DMS79 (cell line): ENCODE measurements at regions not wholly inside any gene's neighbourhood (a gene's known extent, or its start where the extent isn't known, plus 50 kb on each side); places are given as distances from the start of the nearest gene placed in this dataset.
A peak's percentile ranks its signal among the peaks of the same experiment; 100 is the strongest.
"Not testable (repeated sequence)": the region's sequence is repeated elsewhere in the genome, so short reads cannot be mapped to it uniquely, and the experiment has no call there.

ENCODE experiments used
- DNase-seq: peaks from one replicate; lab custom pipeline; 2025; lab: John Stamatoyannopoulos, UW

DNA sequence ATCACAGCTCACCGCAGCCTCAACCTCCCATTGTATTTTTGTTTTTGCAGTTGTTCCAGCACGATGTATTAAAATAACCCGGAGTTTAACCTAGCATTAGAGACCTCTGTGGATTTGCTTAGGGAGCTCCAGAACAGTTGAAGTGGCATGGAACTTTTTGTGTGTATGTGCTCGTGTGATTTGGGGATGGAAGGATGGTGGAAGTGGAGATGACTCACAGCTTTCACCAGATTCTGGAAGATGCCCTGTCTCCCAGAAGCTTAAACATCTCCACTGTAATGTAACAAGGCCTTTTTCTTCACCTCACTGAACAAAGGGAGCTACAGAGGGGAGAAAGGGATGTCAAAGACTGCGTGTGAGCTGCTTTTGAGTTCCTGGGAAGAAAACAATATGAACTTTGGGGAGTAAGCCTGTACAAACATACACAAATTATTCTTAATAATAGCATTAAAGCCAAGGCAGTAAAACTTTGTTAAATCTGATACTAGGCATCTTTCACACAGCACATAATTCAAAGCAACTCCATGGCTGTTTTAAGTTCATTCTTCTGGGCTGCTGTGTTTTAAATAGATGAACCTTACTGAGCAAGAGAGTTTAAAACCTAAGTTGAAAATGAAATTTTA is 226.4 kb downstream of the ADAMTS15 start:
- no peak for DNase-seq

- no peak for DNase-seq
These were observed 227.0 kb downstream of the ADAMTS15 start for GRCh38 chr11:130675371-130675821.

- DNase-seq: no peak
These were observed 227.5 kb downstream of the ADAMTS15 start for GRCh38 chr11:130675917-130676316.

- DNase-seq: no peak
These were observed 229.2 kb downstream of the ADAMTS15 start for GRCh38 chr11:130677486-130678153.

- DNase-seq: no peak
These were observed 230.8 kb downstream of the ADAMTS15 start for GRCh38 chr11:130679247-130679646.

DNA sequence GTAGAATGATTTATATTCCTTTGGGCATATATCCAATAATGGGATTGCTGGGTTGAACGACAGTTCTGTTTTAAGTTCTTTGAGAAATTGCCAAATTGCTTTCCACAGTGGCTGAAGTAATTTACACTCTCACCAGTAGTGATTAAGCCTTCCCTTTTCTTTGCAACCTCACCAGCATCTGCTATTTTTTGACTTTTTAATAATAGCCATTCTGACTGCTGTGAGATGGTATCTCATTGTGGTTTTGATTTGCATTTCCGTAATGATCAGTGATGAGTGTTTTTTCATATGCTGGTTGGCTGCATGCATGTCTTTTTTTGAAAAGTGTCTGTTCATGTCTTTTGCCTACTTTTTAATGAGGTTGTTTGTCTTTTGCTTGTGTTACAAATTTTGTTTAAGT is 233.8 kb downstream of the SNX19 start:
- DNase-seq: not testable (repeated sequence)

- no peak for DNase-seq
These were observed 226.9 kb downstream of the SNX19 start for GRCh38 chr11:130689222-130689908.

- DNase-seq: no peak
These were observed 224.7 kb downstream of the SNX19 start for GRCh38 chr11:130691581-130691980.

GRCh38 chr11:130692220-130692619 is 224.1 kb downstream of the SNX19 start:
- no peak for DNase-seq

- no peak for DNase-seq
These were observed 222.7 kb downstream of the SNX19 start for GRCh38 chr11:130693543-130693942.

- DNase-seq: no peak
These were observed 221.7 kb downstream of the SNX19 start for GRCh38 chr11:130694488-130695045.

GRCh38 chr11:130698174-130698573 is 218.1 kb downstream of the SNX19 start:
- DNase-seq: no peak

DNA sequence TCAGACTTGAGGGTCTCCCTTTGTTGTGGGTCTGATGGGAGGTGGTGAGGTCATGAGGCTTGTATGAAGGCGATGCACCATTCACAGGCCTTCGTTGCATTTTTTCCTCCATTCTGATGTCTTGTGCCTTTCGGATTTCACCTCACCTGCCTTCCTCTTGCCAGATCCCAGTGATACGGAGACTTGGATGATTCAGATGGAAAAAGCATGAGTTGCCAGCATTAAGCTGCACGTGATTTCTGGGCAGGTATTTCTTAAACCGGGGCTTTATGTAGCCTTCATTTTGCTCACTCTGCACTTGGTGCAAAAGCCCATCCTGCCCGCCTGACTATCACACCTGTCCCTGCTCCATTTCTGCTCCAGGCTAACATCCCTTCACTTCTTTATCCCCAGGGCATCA is 216.7 kb downstream of the SNX19 start:
- DNase-seq: no peak

GRCh38 chr11:130700092-130700491 is 216.2 kb downstream of the SNX19 start:
- no peak for DNase-seq

DNA sequence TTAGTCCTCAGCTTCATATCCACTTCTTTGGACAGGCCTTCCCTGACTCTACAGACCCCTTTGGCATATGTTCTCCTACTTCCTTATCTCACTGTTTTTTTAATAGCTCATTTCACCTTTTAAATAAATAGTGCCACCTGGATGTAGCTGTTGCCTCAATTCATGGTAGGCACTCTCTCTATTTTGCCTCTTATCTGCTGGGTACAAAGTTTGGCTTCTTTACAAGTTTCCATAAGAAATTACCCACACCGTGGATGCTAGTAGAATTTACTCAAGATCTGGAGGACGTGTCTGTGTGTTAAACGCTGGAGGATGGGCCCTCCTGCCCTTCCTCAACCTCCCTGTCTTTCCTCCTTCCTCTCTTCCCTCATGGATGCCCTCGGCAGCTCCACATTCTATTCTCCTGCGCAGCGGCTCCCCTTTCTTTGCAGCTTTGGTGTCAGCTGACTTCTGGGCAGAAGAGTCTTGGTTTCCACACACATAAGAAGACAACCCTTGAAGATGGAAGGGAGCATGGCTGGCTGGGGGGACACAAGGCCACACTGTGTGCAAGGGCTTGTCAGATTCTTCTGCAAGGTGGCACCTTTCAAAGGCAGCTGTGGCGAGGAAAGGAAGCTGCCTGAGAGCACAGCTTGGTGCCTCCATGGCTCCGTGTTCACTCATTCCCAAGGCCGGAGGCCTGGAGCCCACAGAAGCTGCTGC is 212.6 kb downstream of the SNX19 start:
- DNase-seq: no peak

DNA sequence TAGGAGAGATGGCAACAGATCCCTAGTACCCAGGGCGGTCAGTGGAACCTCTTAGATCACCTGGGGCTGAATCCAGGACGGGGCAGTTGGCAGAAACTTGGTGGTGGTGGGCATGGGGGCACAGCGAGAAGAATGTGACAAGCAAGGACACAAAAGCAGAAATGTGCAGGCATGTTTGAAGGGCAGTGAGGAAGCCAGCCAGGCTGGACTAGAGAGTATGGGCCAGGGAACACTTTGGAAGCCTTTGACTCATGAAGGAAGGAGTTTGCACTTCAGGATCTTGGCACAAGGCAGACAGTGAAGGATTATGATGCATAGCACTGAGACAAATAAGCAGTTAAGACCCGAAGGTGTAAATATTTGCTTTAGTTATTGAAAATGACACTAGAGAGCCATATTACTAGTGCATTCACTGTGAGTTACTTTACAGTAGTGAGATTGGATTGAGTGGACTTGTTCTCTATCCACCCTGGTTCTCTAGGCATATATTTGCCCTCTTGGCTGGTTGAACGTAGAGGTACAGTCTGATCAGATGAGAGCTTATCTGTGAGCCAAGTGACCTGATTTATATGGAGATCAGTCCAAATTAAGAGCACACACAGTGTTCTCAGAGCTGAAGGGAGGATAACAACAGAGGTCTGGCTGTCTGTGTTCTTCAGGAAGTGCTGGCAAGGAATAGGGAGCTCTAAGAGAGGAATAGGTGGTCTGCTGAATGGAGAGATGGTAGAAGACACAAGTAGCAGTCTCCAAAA is 210.4 kb downstream of the SNX19 start:
- peak; percentile 28 for DNase-seq

GRCh38 chr11:130706572-130706971 is 209.7 kb downstream of the SNX19 start:
- DNase-seq: no peak

GRCh38 chr11:130707217-130707616 is 209.1 kb downstream of the SNX19 start:
- no peak for DNase-seq

DNA sequence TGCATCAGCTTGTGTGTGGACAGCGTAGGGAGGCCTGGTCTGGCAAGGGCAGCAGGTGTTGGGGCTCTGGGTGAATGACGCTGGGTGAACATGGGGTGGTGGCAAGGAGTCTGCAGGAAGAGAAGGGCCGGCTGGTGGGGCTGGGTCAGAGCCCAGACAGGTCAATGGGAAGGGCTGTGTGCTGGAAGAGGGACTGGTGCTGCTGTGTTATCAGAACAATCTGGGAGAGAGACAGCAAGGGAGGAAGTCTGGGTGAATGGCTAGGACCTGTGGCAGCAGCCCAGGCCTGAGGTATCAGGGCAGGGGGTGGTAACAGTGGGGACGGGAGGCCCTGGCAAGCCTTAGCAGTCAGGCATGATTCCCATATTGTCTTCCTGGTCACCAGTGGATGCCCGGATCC is 206.7 kb downstream of the SNX19 start:
- no peak for DNase-seq

DNA sequence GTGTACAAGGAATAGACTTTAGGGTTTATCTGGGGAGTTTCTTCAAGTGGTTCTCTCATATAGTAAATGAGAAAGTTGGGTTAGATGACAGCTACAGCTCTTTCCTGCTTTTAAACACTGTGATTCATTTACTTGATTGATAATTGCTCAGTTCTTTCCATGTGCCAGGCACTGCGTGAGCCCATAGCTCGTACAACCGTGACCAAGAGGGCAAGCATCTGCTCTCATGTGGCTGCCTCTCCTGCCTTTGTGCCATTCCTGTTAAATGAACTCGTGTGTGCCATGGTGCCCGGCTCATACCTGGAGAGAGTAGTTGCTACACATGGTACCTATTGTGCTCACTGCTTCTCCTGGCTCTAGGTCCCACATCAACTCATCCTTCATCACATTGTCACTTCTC is 206.3 kb downstream of the SNX19 start:
- DNase-seq: no peak

- no peak for DNase-seq
These were observed 205.7 kb downstream of the SNX19 start for GRCh38 chr11:130710497-130711012.
